WTC11 (cell line): ENCODE measurements at regions not wholly inside any gene's neighbourhood (a gene's known extent, or its start where the extent isn't known, plus 50 kb on each side); places are given as distances from the start of the nearest gene placed in this dataset.

Experiments
- ATAC-seq: fragments of 200-7000 bp; cut with Tn5 transposase; 2 replicates; pipeline ENCODE4 v1.10.0; 2021; ENCODE audit warnings: mild to moderate bottlenecking, moderate library complexity
- CTCF ChIA-PET: fragments of 300-600 bp; sonication (Branson Sonifier 250); formaldehyde crosslinking; loops from one replicate; lab custom pipeline; 2021; ENCODE audit warnings: antibody characterized with exemption; lab: Charles Lee
- POLR2A ChIA-PET: fragments of 350-600 bp; sonication (Branson Sonifier 250); formaldehyde crosslinking; loops from one replicate; lab custom pipeline; 2021; ENCODE audit warnings: antibody characterized with exemption; lab: Charles Lee
- DNase-seq: peaks from one replicate; pipeline ENCODE4 v3.0.0; 2021; ENCODE audit warnings: low spot score
- H3K27ac Mint-ChIP-seq: 2 replicates; pipeline ENCODE4 v1.8.0; 2021; ENCODE audit warnings: mixed read lengths
- H3K27me3 Mint-ChIP-seq: 2 replicates; pipeline ENCODE4 v1.8.0; 2021; ENCODE audit warnings: low read depth, mild to moderate bottlenecking, moderate library complexity, mixed read lengths
- H3K36me3 Mint-ChIP-seq: 2 replicates; pipeline ENCODE4 v1.8.0; 2021; ENCODE audit warnings: mixed read lengths
- H3K4me1 Mint-ChIP-seq: 2 replicates; pipeline ENCODE4 v1.8.0; 2022; ENCODE audit warnings: mixed read lengths
- H3K4me3 Mint-ChIP-seq: 2 replicates; pipeline ENCODE4 v1.8.0; 2021; ENCODE audit warnings: mild to moderate bottlenecking, moderate library complexity, mixed read lengths
- H3K9me3 Mint-ChIP-seq: 2 replicates; pipeline ENCODE4 v1.8.0; 2021; ENCODE audit warnings: mixed read lengths
- CBFB ChIP-seq: sonication (generic); formaldehyde crosslinking; IDR thresholded peaks from 2 replicates; pipeline ENCODE4 v1.8.1; 2022; ENCODE audit warnings: mild to moderate bottlenecking, low read depth, missing genetic modification reagents
- CREM ChIP-seq: sonication (generic); formaldehyde crosslinking; IDR thresholded peaks from 2 replicates; pipeline ENCODE4 v1.8.1; 2022; ENCODE audit warnings: mild to moderate bottlenecking, missing genetic modification reagents, moderate library complexity
- GABPB1 ChIP-seq: sonication (generic); formaldehyde crosslinking; IDR thresholded peaks from 2 replicates; pipeline ENCODE4 v1.8.1; 2023; ENCODE audit warnings: mild to moderate bottlenecking, missing genetic modification reagents
- IRF2 ChIP-seq: sonication (generic); formaldehyde crosslinking; IDR thresholded peaks from 2 replicates; pipeline ENCODE4 v1.8.0; 2022; ENCODE audit warnings: low read depth, missing genetic modification reagents, borderline replicate concordance
- OVOL2 ChIP-seq: fragments of 250-450 bp; sonication (Bioruptor Pico); IDR thresholded peaks from 2 replicates; pipeline ENCODE4 v1.9.0; 2021; ENCODE audit warnings: mild to moderate bottlenecking, borderline replicate concordance
- SP1 ChIP-seq: sonication (generic); formaldehyde crosslinking; conservative IDR thresholded peaks from 2 replicates; pipeline ENCODE4 v1.8.1; 2022; ENCODE audit warnings: missing genetic modification reagents
- TEAD1 ChIP-seq: sonication (generic); formaldehyde crosslinking; IDR thresholded peaks from 2 replicates; pipeline ENCODE4 v1.8.0; 2022; ENCODE audit warnings: mild to moderate bottlenecking, missing genetic modification reagents
- ZBTB21 ChIP-seq: sonication (generic); formaldehyde crosslinking; IDR thresholded peaks from 2 replicates; pipeline ENCODE4 v1.8.1; 2023; ENCODE audit warnings: mild to moderate bottlenecking, missing genetic modification reagents, borderline replicate concordance
- ZNF138 ChIP-seq: sonication (generic); formaldehyde crosslinking; conservative IDR thresholded peaks from 2 replicates; pipeline ENCODE4 v1.8.1; 2022; ENCODE audit warnings: mild to moderate bottlenecking, moderate library complexity, missing genetic modification reagents
- TF ChIP-seq, protein P1 (sequence below): sonication (generic); formaldehyde crosslinking; IDR thresholded peaks from 2 replicates; pipeline ENCODE4 v1.8.1; 2023; ENCODE audit warnings: mild to moderate bottlenecking, missing genetic modification reagents, borderline replicate concordance
- TF ChIP-seq, protein P2 (sequence below): sonication (generic); formaldehyde crosslinking; conservative IDR thresholded peaks from 2 replicates; pipeline ENCODE4 v1.8.1; 2023; ENCODE audit warnings: mild to moderate bottlenecking, low read depth, missing genetic modification reagents, moderate library complexity
- TF ChIP-seq, protein P3 (sequence below): sonication (generic); formaldehyde crosslinking; IDR thresholded peaks from 2 replicates; pipeline ENCODE4 v1.8.1; 2022; ENCODE audit warnings: mild to moderate bottlenecking, missing genetic modification reagents, moderate library complexity, borderline replicate concordance
- TF ChIP-seq, protein P4 (sequence below): sonication (generic); formaldehyde crosslinking; IDR thresholded peaks from 2 replicates; pipeline ENCODE4 v1.8.0; 2023; ENCODE audit warnings: mild to moderate bottlenecking, missing genetic modification reagents
- TF ChIP-seq, protein P5 (sequence below): fragments of 200-600 bp; IDR thresholded peaks from 2 replicates; pipeline ENCODE4 v1.8.0; 2022; ENCODE audit warnings: antibody characterized with exemption
- TF ChIP-seq, protein P6 (sequence below): sonication (generic); formaldehyde crosslinking; IDR thresholded peaks from 2 replicates; pipeline ENCODE4 v1.8.0; 2022; ENCODE audit warnings: mild to moderate bottlenecking, missing genetic modification reagents
- TF ChIP-seq, protein P7 (sequence below): sonication (generic); formaldehyde crosslinking; IDR thresholded peaks from 2 replicates; pipeline ENCODE4 v1.8.0; 2022; ENCODE audit warnings: mild to moderate bottlenecking, missing genetic modification reagents

DNA sequence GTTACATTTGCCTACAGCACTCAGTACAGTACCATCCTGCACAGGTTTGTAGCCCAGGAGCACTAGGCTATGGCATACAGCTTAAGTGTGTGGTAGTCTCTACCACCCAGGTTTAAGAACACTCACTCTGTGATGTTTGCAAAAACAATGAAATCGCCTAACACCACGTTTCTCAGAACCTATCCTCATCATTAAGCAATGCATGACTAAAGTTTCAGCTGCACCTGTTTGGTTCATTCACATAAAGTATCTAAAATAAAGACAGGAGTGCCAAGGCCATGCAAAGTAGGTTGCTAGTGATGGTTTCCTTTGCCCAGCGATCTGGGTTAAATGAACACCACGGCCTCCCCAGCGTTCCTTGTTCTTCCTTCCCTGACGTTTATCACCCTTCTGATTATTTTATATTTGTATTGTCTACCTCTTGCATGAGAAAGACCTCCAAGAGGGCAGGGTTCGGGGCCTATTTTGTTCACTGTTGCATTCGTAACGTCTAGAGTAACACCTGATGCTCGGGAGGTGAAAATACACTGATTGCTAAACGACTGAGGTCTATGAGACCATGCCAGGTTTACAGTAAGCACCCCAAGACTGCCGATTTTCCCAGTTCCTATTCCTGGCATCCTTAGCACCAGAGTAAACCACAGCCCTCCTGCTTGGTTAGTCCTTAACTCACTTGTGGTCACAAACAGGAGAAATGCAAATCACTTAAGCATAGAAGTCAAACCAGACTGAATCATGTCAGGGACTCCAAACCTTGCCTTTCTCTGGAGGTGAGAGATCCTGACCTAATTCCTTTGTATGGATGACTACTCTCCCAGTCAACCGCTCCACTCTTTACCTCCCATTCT, 204.1 kb upstream of the NFE2L3 start:
- ChIA-PET POLR2A (no interaction called here), CTCF (interaction anchor here (0.9 kb wide), 1 partner anchor 54 kb away, joined by 3 read pairs; no protein-coding TSS in a partner anchor)
- peaks cover 8% of the 10 kb centered on the region; the same call in 1 of the 2 replicates for H3K36me3 Mint-ChIP-seq
- no peak overlapping the region for H3K27ac Mint-ChIP-seq
- no peaks in the 10 kb centered on the region for H3K27me3 Mint-ChIP-seq
- TF ChIP-seq, protein P1, sequence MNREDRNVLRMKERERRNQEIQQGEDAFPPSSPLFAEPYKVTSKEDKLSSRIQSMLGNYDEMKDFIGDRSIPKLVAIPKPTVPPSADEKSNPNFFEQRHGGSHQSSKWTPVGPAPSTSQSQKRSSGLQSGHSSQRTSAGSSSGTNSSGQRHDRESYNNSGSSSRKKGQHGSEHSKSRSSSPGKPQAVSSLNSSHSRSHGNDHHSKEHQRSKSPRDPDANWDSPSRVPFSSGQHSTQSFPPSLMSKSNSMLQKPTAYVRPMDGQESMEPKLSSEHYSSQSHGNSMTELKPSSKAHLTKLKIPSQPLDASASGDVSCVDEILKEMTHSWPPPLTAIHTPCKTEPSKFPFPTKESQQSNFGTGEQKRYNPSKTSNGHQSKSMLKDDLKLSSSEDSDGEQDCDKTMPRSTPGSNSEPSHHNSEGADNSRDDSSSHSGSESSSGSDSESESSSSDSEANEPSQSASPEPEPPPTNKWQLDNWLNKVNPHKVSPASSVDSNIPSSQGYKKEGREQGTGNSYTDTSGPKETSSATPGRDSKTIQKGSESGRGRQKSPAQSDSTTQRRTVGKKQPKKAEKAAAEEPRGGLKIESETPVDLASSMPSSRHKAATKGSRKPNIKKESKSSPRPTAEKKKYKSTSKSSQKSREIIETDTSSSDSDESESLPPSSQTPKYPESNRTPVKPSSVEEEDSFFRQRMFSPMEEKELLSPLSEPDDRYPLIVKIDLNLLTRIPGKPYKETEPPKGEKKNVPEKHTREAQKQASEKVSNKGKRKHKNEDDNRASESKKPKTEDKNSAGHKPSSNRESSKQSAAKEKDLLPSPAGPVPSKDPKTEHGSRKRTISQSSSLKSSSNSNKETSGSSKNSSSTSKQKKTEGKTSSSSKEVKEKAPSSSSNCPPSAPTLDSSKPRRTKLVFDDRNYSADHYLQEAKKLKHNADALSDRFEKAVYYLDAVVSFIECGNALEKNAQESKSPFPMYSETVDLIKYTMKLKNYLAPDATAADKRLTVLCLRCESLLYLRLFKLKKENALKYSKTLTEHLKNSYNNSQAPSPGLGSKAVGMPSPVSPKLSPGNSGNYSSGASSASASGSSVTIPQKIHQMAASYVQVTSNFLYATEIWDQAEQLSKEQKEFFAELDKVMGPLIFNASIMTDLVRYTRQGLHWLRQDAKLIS (CRISPR knock-in tag), result no peak
- TF ChIP-seq ZBTB21 (CRISPR knock-in tag), result no peak
- no peak for TF ChIP-seq OVOL2 (CRISPR knock-in tag)
- no peak for ATAC-seq
- peaks cover 47% of the 10 kb centered on the region for H3K4me1 Mint-ChIP-seq
- H3K9me3 Mint-ChIP-seq, result no peaks in the 10 kb centered on the region
- no peak overlapping the region for H3K4me3 Mint-ChIP-seq
- DNase-seq, result no peak

DNA sequence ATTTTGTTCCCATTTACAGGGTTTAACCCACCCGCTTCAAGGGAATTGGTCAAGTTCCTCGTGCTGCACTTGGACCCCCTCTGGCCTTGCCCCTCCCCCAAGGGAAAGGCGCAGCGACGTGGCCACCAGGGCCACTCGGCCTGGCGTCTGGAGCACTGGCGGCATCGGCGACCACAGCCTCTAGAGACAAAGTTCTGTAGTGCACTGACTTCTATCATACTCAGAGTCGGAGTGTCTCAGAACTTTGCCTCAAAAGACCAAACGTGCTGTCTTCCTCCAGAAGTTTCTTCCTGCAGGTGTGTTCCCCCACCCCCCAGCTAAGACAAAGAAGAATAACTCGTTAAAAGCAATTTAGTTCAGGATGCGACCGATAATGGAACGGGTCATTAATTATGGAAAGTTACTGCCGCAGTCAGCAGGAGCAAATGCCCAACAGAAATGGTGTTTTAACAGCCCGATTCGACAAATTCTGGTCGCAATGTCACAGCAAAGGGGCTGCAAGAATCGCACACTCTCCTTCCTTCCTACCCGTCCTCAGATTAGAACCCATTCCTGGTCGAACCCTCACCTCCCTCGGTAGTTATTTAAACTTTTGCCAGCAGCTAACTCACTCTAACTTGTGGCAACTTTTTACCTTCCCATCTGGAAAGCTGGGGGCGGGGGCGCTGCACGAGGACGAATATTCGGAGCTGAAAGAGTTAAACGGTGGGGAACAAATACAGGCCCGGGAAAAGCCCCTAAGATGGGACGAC, 202.1 kb upstream of the NFE2L3 start:
- POLR2A ChIA-PET, result interaction anchor here (0.6 to 1.1 kb wide), 3 partner anchors 202 to 251 kb away, joined by 3 read pairs; partner anchors contain the start of genes CBX3, HNRNPA2B1 and NFE2L3
- TF ChIP-seq IRF2, result no peak
- no peak for TF ChIP-seq GABPB1 (CRISPR knock-in tag)
- no peak for TF ChIP-seq CREM (CRISPR knock-in tag)
- TF ChIP-seq, protein P2, sequence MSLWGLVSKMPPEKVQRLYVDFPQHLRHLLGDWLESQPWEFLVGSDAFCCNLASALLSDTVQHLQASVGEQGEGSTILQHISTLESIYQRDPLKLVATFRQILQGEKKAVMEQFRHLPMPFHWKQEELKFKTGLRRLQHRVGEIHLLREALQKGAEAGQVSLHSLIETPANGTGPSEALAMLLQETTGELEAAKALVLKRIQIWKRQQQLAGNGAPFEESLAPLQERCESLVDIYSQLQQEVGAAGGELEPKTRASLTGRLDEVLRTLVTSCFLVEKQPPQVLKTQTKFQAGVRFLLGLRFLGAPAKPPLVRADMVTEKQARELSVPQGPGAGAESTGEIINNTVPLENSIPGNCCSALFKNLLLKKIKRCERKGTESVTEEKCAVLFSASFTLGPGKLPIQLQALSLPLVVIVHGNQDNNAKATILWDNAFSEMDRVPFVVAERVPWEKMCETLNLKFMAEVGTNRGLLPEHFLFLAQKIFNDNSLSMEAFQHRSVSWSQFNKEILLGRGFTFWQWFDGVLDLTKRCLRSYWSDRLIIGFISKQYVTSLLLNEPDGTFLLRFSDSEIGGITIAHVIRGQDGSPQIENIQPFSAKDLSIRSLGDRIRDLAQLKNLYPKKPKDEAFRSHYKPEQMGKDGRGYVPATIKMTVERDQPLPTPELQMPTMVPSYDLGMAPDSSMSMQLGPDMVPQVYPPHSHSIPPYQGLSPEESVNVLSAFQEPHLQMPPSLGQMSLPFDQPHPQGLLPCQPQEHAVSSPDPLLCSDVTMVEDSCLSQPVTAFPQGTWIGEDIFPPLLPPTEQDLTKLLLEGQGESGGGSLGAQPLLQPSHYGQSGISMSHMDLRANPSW (CRISPR knock-in tag), result no peak
- TF ChIP-seq, protein P3, sequence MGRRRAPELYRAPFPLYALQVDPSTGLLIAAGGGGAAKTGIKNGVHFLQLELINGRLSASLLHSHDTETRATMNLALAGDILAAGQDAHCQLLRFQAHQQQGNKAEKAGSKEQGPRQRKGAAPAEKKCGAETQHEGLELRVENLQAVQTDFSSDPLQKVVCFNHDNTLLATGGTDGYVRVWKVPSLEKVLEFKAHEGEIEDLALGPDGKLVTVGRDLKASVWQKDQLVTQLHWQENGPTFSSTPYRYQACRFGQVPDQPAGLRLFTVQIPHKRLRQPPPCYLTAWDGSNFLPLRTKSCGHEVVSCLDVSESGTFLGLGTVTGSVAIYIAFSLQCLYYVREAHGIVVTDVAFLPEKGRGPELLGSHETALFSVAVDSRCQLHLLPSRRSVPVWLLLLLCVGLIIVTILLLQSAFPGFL (CRISPR knock-in tag), result no peak
- TF ChIP-seq, protein P4, sequence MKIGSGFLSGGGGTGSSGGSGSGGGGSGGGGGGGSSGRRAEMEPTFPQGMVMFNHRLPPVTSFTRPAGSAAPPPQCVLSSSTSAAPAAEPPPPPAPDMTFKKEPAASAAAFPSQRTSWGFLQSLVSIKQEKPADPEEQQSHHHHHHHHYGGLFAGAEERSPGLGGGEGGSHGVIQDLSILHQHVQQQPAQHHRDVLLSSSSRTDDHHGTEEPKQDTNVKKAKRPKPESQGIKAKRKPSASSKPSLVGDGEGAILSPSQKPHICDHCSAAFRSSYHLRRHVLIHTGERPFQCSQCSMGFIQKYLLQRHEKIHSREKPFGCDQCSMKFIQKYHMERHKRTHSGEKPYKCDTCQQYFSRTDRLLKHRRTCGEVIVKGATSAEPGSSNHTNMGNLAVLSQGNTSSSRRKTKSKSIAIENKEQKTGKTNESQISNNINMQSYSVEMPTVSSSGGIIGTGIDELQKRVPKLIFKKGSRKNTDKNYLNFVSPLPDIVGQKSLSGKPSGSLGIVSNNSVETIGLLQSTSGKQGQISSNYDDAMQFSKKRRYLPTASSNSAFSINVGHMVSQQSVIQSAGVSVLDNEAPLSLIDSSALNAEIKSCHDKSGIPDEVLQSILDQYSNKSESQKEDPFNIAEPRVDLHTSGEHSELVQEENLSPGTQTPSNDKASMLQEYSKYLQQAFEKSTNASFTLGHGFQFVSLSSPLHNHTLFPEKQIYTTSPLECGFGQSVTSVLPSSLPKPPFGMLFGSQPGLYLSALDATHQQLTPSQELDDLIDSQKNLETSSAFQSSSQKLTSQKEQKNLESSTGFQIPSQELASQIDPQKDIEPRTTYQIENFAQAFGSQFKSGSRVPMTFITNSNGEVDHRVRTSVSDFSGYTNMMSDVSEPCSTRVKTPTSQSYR (CRISPR knock-in tag), result 0 out of 2 replicates have a peak, but pooled peaks have one; percentile 54
- TF ChIP-seq, protein P5, sequence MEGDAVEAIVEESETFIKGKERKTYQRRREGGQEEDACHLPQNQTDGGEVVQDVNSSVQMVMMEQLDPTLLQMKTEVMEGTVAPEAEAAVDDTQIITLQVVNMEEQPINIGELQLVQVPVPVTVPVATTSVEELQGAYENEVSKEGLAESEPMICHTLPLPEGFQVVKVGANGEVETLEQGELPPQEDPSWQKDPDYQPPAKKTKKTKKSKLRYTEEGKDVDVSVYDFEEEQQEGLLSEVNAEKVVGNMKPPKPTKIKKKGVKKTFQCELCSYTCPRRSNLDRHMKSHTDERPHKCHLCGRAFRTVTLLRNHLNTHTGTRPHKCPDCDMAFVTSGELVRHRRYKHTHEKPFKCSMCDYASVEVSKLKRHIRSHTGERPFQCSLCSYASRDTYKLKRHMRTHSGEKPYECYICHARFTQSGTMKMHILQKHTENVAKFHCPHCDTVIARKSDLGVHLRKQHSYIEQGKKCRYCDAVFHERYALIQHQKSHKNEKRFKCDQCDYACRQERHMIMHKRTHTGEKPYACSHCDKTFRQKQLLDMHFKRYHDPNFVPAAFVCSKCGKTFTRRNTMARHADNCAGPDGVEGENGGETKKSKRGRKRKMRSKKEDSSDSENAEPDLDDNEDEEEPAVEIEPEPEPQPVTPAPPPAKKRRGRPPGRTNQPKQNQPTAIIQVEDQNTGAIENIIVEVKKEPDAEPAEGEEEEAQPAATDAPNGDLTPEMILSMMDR, result no peak
- no peak for TF ChIP-seq CBFB (CRISPR knock-in tag)
- no peak for TF ChIP-seq ZBTB21 (CRISPR knock-in tag)
- TF ChIP-seq, protein P6, sequence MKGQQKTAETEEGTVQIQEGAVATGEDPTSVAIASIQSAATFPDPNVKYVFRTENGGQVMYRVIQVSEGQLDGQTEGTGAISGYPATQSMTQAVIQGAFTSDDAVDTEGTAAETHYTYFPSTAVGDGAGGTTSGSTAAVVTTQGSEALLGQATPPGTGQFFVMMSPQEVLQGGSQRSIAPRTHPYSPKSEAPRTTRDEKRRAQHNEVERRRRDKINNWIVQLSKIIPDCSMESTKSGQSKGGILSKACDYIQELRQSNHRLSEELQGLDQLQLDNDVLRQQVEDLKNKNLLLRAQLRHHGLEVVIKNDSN, result 0 out of 2 replicates have a peak, but pooled peaks have one; percentile 29
- TF ChIP-seq, protein P7, sequence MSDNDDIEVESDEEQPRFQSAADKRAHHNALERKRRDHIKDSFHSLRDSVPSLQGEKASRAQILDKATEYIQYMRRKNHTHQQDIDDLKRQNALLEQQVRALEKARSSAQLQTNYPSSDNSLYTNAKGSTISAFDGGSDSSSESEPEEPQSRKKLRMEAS, result peak; percentile 51; the same call in 1 of the 2 replicates
- peak; percentile 16; the same call in 1 of the 2 replicates for TF ChIP-seq SP1
- TF ChIP-seq ZNF138, result no peak
- peak; percentile 55 for TF ChIP-seq TEAD1 (CRISPR knock-in tag)

More for the DNA sequence above, 202.1 kb upstream of the NFE2L3 start:
- H3K36me3 Mint-ChIP-seq, result peaks cover 22% of the 10 kb centered on the region
- no peaks in the 10 kb centered on the region; the same call in 1 of the 2 replicates for H3K27me3 Mint-ChIP-seq
- peak overlapping the region; percentile 94 for H3K27ac Mint-ChIP-seq
- H3K4me1 Mint-ChIP-seq, result peaks cover 58% of the 10 kb centered on the region
- DNase-seq, result peak; percentile 67
- CTCF ChIA-PET, result interaction anchor here (1.5 kb wide), 1 partner anchor 54 kb away, joined by 7 read pairs; no protein-coding TSS in a partner anchor
- peaks cover 11% of the 10 kb centered on the region for H3K9me3 Mint-ChIP-seq
- peak; percentile 3; the same call in 1 of the 2 replicates for ATAC-seq
- H3K4me3 Mint-ChIP-seq, result peak overlapping the region; percentile 89
